ENCODE measurements at regions not wholly inside any gene's neighbourhood (a gene's known extent, or its start where the extent isn't known, plus 50 kb on each side); places are given as distances from the start of the nearest gene placed in this dataset.

GRCh38 chr6:11434565-11435326 lies 102.8 kb upstream of the TMEM170B start (continued):
- TF ChIP-seq, protein P1, sequence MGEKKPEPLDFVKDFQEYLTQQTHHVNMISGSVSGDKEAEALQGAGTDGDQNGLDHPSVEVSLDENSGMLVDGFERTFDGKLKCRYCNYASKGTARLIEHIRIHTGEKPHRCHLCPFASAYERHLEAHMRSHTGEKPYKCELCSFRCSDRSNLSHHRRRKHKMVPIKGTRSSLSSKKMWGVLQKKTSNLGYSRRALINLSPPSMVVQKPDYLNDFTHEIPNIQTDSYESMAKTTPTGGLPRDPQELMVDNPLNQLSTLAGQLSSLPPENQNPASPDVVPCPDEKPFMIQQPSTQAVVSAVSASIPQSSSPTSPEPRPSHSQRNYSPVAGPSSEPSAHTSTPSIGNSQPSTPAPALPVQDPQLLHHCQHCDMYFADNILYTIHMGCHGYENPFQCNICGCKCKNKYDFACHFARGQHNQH (CRISPR knock-in tag; IDR thresholded peaks at IDR 0.05), result peak; percentile 94; the same call in 1 of the 2 replicates
- peak; percentile 98 for TF ChIP-seq TEAD3 (CRISPR knock-in tag; optimal IDR thresholded peaks at IDR 0.05; ENCODE audit: borderline replicate concordance)
- peak; percentile 98 for TF ChIP-seq SMAD3 (CRISPR knock-in tag; IDR thresholded peaks at IDR 0.05)
- 0 out of 2 replicates have a peak, but pooled peaks have one; percentile 55 for TF ChIP-seq KLF11 (CRISPR knock-in tag; IDR thresholded peaks at IDR 0.05)
- TF ChIP-seq, protein P2, sequence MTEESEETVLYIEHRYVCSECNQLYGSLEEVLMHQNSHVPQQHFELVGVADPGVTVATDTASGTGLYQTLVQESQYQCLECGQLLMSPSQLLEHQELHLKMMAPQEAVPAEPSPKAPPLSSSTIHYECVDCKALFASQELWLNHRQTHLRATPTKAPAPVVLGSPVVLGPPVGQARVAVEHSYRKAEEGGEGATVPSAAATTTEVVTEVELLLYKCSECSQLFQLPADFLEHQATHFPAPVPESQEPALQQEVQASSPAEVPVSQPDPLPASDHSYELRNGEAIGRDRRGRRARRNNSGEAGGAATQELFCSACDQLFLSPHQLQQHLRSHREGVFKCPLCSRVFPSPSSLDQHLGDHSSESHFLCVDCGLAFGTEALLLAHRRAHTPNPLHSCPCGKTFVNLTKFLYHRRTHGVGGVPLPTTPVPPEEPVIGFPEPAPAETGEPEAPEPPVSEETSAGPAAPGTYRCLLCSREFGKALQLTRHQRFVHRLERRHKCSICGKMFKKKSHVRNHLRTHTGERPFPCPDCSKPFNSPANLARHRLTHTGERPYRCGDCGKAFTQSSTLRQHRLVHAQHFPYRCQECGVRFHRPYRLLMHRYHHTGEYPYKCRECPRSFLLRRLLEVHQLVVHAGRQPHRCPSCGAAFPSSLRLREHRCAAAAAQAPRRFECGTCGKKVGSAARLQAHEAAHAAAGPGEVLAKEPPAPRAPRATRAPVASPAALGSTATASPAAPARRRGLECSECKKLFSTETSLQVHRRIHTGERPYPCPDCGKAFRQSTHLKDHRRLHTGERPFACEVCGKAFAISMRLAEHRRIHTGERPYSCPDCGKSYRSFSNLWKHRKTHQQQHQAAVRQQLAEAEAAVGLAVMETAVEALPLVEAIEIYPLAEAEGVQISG (CRISPR knock-in tag; IDR thresholded peaks at IDR 0.05), result peak; percentile 76; the same call in 1 of the 2 replicates
- peak; percentile 97 for TF ChIP-seq FOXJ3 (CRISPR knock-in tag; IDR thresholded peaks at IDR 0.05; ENCODE audit: borderline replicate concordance)
- peak; percentile 75; the same call in 1 of the 3 replicates for TF ChIP-seq MXI1 (IDR thresholded peaks at IDR 0.05; ENCODE audit: borderline replicate concordance, low read depth, low read length)
- no peak for TF ChIP-seq TP53 (CRISPR knock-in tag; conservative IDR thresholded peaks at IDR 0.05)
- TF ChIP-seq ZNF329 (CRISPR knock-in tag; IDR thresholded peaks at IDR 0.05; ENCODE audit: low read depth), result no peak
- TF ChIP-seq ZGPAT (CRISPR knock-in tag; IDR thresholded peaks at IDR 0.05), result peak; percentile 99
- no peak for TF ChIP-seq ZSCAN20 (CRISPR knock-in tag; IDR thresholded peaks at IDR 0.05; ENCODE audit: borderline replicate concordance)
- peak; percentile 79 for TF ChIP-seq ZNF781 (CRISPR knock-in tag; IDR thresholded peaks at IDR 0.05; ENCODE audit: borderline replicate concordance, not compliant biosample characterization)
- peak; percentile 98 for TF ChIP-seq SIX1 (CRISPR knock-in tag; IDR thresholded peaks at IDR 0.05; ENCODE audit: borderline replicate concordance)
- TF ChIP-seq ZNF564 (CRISPR knock-in tag; IDR thresholded peaks at IDR 0.05), result peak; percentile 61; the same call in 1 of the 2 replicates
- peak; percentile 50 for TF ChIP-seq STAG1 (CRISPR knock-in tag; IDR thresholded peaks at IDR 0.05)
- TF ChIP-seq ZEB1 (IDR thresholded peaks at IDR 0.05; ENCODE audit: insufficient replicate concordance, low read depth), result peak; percentile 85
- no peak for TF ChIP-seq ZNF432 (CRISPR knock-in tag; IDR thresholded peaks at IDR 0.05; ENCODE audit: borderline replicate concordance)
- no peak for TF ChIP-seq CEBPZ (IDR thresholded peaks at IDR 0.05; ENCODE audit: low read length)

Measured in HepG2 (cell line).